ENCODE measurements at regions not wholly inside any gene's neighbourhood (a gene's known extent, or its start where the extent isn't known, plus 50 kb on each side); places are given as distances from the start of the nearest gene placed in this dataset.
"Not testable (repeated sequence)": the region's sequence is repeated elsewhere in the genome, so short reads cannot be mapped to it uniquely, and the experiment has no call there.

GRCh38 chr5:98186128-98186527, 587.3 kb upstream of the RGMB start:
- no peak for TF ChIP-seq CTCF (IDR thresholded peaks at IDR 0.05; ENCODE audit: low read depth, low read length)
- DNase-seq (ENCODE audit: extremely low read depth, low read depth) = no peak

- no peak for DNase-seq (ENCODE audit: extremely low read depth, low read depth)
- TF ChIP-seq CTCF (IDR thresholded peaks at IDR 0.05; ENCODE audit: low read depth, low read length) = no peak
Measured at GRCh38 chr5:98187945-98188344, 585.5 kb upstream of the RGMB start.

- not testable (repeated sequence) for DNase-seq (ENCODE audit: extremely low read depth, low read depth)
Measured at GRCh38 chr5:98190344-98190743, 583.1 kb upstream of the RGMB start.

GRCh38 chr5:98193921-98194760, 579.3 kb upstream of the RGMB start:
- no peak for TF ChIP-seq CTCF (IDR thresholded peaks at IDR 0.05; ENCODE audit: low read depth, low read length)
- DNase-seq (ENCODE audit: extremely low read depth, low read depth) = no peak

GRCh38 chr5:98200726-98201541, 572.5 kb upstream of the RGMB start:
- no peak for TF ChIP-seq CTCF (IDR thresholded peaks at IDR 0.05; ENCODE audit: low read depth, low read length)

GRCh38 chr5:98204798-98205197, 568.7 kb upstream of the RGMB start:
- no peak for DNase-seq (ENCODE audit: extremely low read depth, low read depth)
- TF ChIP-seq CTCF (IDR thresholded peaks at IDR 0.05; ENCODE audit: low read depth, low read length) = no peak

More at GRCh38 chr5:98200726-98201541, 572.5 kb upstream of the RGMB start:
- no peak for DNase-seq (ENCODE audit: extremely low read depth, low read depth)

- no peak for TF ChIP-seq CTCF (IDR thresholded peaks at IDR 0.05; ENCODE audit: low read depth, low read length)
Measured at GRCh38 chr5:98205691-98206461, 567.6 kb upstream of the RGMB start.

More at GRCh38 chr5:98205691-98206461, 567.6 kb upstream of the RGMB start:
- no peak for DNase-seq (ENCODE audit: extremely low read depth, low read depth)

Measured in AG09319 (cell line).